ENCODE measurements at regions not wholly inside any gene's neighbourhood (a gene's known extent, or its start where the extent isn't known, plus 50 kb on each side); places are given as distances from the start of the nearest gene placed in this dataset.

DNA sequence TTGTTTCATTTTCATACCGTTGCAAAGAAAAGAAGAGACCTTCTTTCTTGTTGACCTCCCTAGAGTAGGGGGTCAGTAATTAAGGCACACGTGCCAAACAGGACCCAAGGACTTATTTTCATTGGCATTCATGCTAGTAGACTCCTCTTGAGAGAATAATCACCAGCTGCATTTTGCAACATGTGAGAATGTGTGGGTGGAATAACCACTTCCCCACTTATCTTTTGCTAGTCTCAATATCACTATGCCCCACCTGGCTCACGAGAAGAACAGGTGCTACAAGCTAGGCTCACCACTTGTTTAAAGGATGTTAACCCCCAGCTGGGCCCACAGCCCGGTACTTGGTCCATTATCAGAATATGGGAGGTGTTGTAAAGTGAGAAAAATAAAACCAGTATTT lies 460.7 kb upstream of the MEF2C start:
- Histone ChIP-seq H3K27ac (no peak overlapping the region), H3K9me3 (no peaks in the 10 kb centered on the region), H3K4me3 (no peak overlapping the region), H3K36me3 (no peaks in the 10 kb centered on the region), H3K27me3 (no peaks in the 10 kb centered on the region), H3K4me1 (no peaks in the 10 kb centered on the region)
- no peak for ATAC-seq
- WGBS, 2 donors (ENCODE audit: low coverage in 1 of 2) = 62 to 67% methylated on average over 1 to 4 of the region's 4 CpGs
- TF ChIP-seq POLR2A (IDR thresholded peaks at IDR 0.05) (no peak), POLR2AphosphoS5 (IDR thresholded peaks at IDR 0.05) (no peak), EP300 (IDR thresholded peaks at IDR 0.05) (no peak)
- TF ChIP-seq, protein P1, sequence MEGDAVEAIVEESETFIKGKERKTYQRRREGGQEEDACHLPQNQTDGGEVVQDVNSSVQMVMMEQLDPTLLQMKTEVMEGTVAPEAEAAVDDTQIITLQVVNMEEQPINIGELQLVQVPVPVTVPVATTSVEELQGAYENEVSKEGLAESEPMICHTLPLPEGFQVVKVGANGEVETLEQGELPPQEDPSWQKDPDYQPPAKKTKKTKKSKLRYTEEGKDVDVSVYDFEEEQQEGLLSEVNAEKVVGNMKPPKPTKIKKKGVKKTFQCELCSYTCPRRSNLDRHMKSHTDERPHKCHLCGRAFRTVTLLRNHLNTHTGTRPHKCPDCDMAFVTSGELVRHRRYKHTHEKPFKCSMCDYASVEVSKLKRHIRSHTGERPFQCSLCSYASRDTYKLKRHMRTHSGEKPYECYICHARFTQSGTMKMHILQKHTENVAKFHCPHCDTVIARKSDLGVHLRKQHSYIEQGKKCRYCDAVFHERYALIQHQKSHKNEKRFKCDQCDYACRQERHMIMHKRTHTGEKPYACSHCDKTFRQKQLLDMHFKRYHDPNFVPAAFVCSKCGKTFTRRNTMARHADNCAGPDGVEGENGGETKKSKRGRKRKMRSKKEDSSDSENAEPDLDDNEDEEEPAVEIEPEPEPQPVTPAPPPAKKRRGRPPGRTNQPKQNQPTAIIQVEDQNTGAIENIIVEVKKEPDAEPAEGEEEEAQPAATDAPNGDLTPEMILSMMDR (IDR thresholded peaks at IDR 0.05) = no peak

GRCh38 chr5:89342106-89342876 lies 459.3 kb upstream of the MEF2C start:
- Histone ChIP-seq H3K4me3 (no peak overlapping the region), H3K9me3 (no peaks in the 10 kb centered on the region), H3K4me1 (no peaks in the 10 kb centered on the region), H3K27me3 (no peaks in the 10 kb centered on the region), H3K36me3 (no peaks in the 10 kb centered on the region), H3K27ac (no peak overlapping the region)
- no peak for ATAC-seq
- no peak for TF ChIP-seq POLR2A (IDR thresholded peaks at IDR 0.05)
- TF ChIP-seq EP300 (IDR thresholded peaks at IDR 0.05) = no peak
- no peak for TF ChIP-seq POLR2AphosphoS5 (IDR thresholded peaks at IDR 0.05)
- TF ChIP-seq, protein P1 (IDR thresholded peaks at IDR 0.05) = no peak
- 92% methylated on average over 1 to 2 of the region's 2 CpGs for WGBS, 2 donors (ENCODE audit: low coverage in 1 of 2)

GRCh38 chr5:89338935-89339334 lies 456.0 kb upstream of the MEF2C start:
- Histone ChIP-seq H3K27me3 (no peaks in the 10 kb centered on the region), H3K9me3 (no peaks in the 10 kb centered on the region), H3K36me3 (no peaks in the 10 kb centered on the region), H3K27ac (no peak overlapping the region), H3K4me3 (no peak overlapping the region), H3K4me1 (no peaks in the 10 kb centered on the region)
- no peak for ATAC-seq
- 61 to 100% methylated on average over 1 to 2 of the region's 2 CpGs for WGBS, 2 donors (ENCODE audit: low coverage in 1 of 2)
- TF ChIP-seq POLR2AphosphoS5 (IDR thresholded peaks at IDR 0.05) = no peak
- TF ChIP-seq, protein P1 (IDR thresholded peaks at IDR 0.05) = no peak
- no peak for TF ChIP-seq EP300 (IDR thresholded peaks at IDR 0.05)
- no peak for TF ChIP-seq POLR2A (IDR thresholded peaks at IDR 0.05)

DNA sequence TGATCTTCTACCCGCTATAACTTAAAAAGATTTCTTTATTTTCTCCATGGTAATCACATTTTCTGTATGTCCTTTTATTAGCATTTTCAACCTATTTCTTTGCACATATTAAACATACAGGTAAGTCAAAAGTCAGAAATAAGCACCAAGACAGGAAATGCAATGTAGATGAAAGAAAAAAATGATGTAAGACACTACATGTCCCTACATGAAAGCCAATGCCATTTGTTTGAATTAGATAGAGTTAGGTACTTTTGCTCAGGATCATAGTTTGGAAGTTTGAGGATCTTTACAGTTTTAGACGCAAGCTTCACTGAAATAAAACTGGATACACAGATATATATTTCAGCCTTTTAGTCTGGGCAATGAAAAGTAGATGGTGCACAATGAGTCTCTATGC lies 453.1 kb upstream of the MEF2C start:
- no peaks in the 10 kb centered on the region for H3K36me3 ChIP-seq
- H3K4me1 ChIP-seq = no peaks in the 10 kb centered on the region
- no peak overlapping the region for H3K27ac ChIP-seq
- ATAC-seq = no peak
- no peaks in the 10 kb centered on the region for H3K9me3 ChIP-seq
- 88 to 100% methylated on average over 2 of the region's 2 CpGs for WGBS, 2 donors (ENCODE audit: low coverage in 1 of 2)
- no peak overlapping the region for H3K4me3 ChIP-seq
- no peaks in the 10 kb centered on the region for H3K27me3 ChIP-seq
- no peak for TF ChIP-seq POLR2A (IDR thresholded peaks at IDR 0.05)
- TF ChIP-seq POLR2AphosphoS5 (IDR thresholded peaks at IDR 0.05) = no peak
- TF ChIP-seq, protein P1 (IDR thresholded peaks at IDR 0.05) = no peak
- TF ChIP-seq EP300 (IDR thresholded peaks at IDR 0.05) = no peak

DNA sequence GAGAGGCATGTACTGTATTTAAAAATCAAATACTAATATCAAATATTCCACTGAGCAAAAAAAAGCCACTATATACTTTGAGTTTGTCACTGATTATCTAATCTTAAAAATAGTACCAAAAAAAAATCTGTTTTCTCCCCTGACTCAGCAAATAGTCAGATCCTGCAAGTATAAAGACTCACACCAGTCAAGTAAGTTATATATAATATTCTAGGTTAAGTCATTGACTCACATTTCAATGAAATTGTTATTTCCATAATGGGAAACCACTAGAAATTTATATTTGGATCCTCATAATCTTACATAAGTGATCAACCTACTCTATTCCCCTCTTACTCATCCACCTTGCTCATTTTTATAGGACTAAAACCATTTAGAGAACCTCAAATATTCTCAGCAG lies 447.2 kb upstream of the MEF2C start:
- H3K27ac ChIP-seq = no peak overlapping the region
- H3K36me3 ChIP-seq = no peaks in the 10 kb centered on the region
- no peak overlapping the region for H3K4me3 ChIP-seq
- TF ChIP-seq POLR2A (IDR thresholded peaks at IDR 0.05) (no peak), POLR2AphosphoS5 (IDR thresholded peaks at IDR 0.05) (no peak), EP300 (IDR thresholded peaks at IDR 0.05) (no peak)
- TF ChIP-seq, protein P1 (IDR thresholded peaks at IDR 0.05) = no peak
- H3K4me1 ChIP-seq = no peaks in the 10 kb centered on the region
- no peaks in the 10 kb centered on the region for H3K9me3 ChIP-seq
- no peaks in the 10 kb centered on the region for H3K27me3 ChIP-seq
- ATAC-seq = no peak
